Caco-2 (cell line): ENCODE measurements at regions not wholly inside any gene's neighbourhood (a gene's known extent, or its start where the extent isn't known, plus 50 kb on each side); places are given as distances from the start of the nearest gene placed in this dataset.

ENCODE experiments used
- BruUV-seq: library from RNA; stranded (reverse); fragments of 400-500 nt; replicated peaks from 2 replicates; lab custom pipeline; 2021; lab: Mats Ljungman, UMichigan
- CTCF ChIA-PET: fragments of 300-600 bp; sonication (Branson Sonifier 250); formaldehyde crosslinking; loops from one replicate; lab custom pipeline; 2022; ENCODE audit warnings: antibody characterized with exemption; lab: Charles Lee
- POLR2A ChIA-PET: fragments of 300-600 bp; sonication (Branson Sonifier 250); formaldehyde crosslinking; loops from one replicate; lab custom pipeline; 2022; ENCODE audit warnings: antibody characterized with exemption; lab: Charles Lee
- DNase-seq, 2 experiments: peaks; one replicate each; pipeline versions ENCODE4 v3.0.0 to v3.0.0-alpha.2; 2020 to 2022
- H3K27me3 ChIP-seq: replicated peaks from 2 replicates; pipeline ENCODE4 v1.6.0; 2011; ENCODE audit warnings: low read length; ENCODE audit not compliant: control insufficient read depth, insufficient read depth
- H3K36me3 ChIP-seq: 2 replicates; pipeline ENCODE4 v1.5.1; 2011; ENCODE audit warnings: low read length; ENCODE audit not compliant: control insufficient read depth, insufficient read depth
- H3K4me1 ChIP-seq: fragments of 250-450 bp; sonication (Bioruptor Pico); 2 replicates; pipeline ENCODE4 v1.5.1; 2020; ENCODE audit warnings: mild to moderate bottlenecking
- H3K4me3 ChIP-seq: 2 replicates; pipeline ENCODE4 v1.5.1; 2011; ENCODE audit warnings: low read depth, mild to moderate bottlenecking, control low read depth, low read length
- H3K9me3 ChIP-seq: fragments of 250-450 bp; sonication (Bioruptor Pico); 2 replicates; pipeline ENCODE4 v1.5.1; 2020; ENCODE audit warnings: mild to moderate bottlenecking, moderate library complexity
- H3K27ac Mint-ChIP-seq: one replicate; pipeline ENCODE4 v1.8.0; 2022; ENCODE audit warnings: mixed read lengths; ENCODE audit not compliant: unreplicated experiment
- H3K27me3 Mint-ChIP-seq: one replicate; pipeline ENCODE4 v1.8.0; 2022; ENCODE audit warnings: mixed read lengths; ENCODE audit not compliant: insufficient read depth, unreplicated experiment
- H3K36me3 Mint-ChIP-seq: one replicate; pipeline ENCODE4 v1.8.0; 2022; ENCODE audit warnings: mild to moderate bottlenecking, mixed read lengths; ENCODE audit not compliant: insufficient read depth, unreplicated experiment
- H3K4me1 Mint-ChIP-seq: one replicate; pipeline ENCODE4 v1.8.0; 2022; ENCODE audit warnings: low read depth, mixed read lengths; ENCODE audit not compliant: unreplicated experiment
- H3K4me3 Mint-ChIP-seq: one replicate; pipeline ENCODE4 v1.8.0; 2022; ENCODE audit warnings: mild to moderate bottlenecking, moderate library complexity, mixed read lengths; ENCODE audit not compliant: unreplicated experiment
- H3K9me3 Mint-ChIP-seq: one replicate; pipeline ENCODE4 v1.8.0; 2022; ENCODE audit warnings: mixed read lengths; ENCODE audit not compliant: unreplicated experiment
- intact Hi-C: fragments of 100-400 bp; cut with micrococcal nuclease; formaldehyde crosslinking; loops from one replicate; pipeline ENCODE4 v1.10.0; 2022; ENCODE audit not compliant: unreplicated experiment
- TF ChIP-seq, protein P1 (sequence below), 2 experiments: fragments of 200-600 bp in 1 of 2; IDR thresholded peaks; 1 replicate in 1 of 2; 2 replicates in 1 of 2; pipeline versions ENCODE4 v1.5.1 to v1.8.0; 2011 to 2022; ENCODE audit warnings: antibody characterized with exemption in 1 of 2, control low read depth in 1 of 2, inconsistent platforms in 1 of 2, low read depth in 1 of 2, low read length in 1 of 2, mild to moderate bottlenecking in 1 of 2, moderate library complexity in 1 of 2; ENCODE audit not compliant: insufficient read depth in 1 of 2, severe bottlenecking in 1 of 2, unreplicated experiment in 1 of 2

DNA sequence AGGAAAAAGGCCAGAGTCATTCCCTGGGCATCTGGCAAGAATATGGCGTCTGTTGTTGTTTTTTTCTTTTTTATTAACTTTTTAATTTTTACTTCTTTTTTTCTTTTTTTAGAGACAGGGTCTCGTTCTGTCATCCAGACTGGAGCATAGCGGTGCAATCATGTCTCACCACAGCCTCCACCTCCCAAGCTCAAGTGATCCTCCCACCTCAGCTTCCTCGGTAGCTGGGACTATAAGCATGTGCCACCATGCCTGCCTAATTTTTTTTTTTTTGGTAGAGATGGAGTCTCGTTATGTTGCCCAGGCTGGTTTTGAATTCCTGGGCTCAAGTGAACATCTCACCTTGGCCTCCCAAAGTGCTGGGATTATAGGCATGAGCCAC is 54.0 kb upstream of the PRDM11 start:
- H3K27me3 ChIP-seq: no peaks in the 10 kb centered on the region
- H3K9me3 ChIP-seq: no peaks in the 10 kb centered on the region
- Mint-ChIP-seq H3K4me1 (peaks cover 17% of the 10 kb centered on the region), H3K27me3 (peaks cover 8% of the 10 kb centered on the region), H3K27ac (no peak overlapping the region), H3K4me3 (no peak overlapping the region), H3K9me3 (no peaks in the 10 kb centered on the region), H3K36me3 (no peaks in the 10 kb centered on the region)
- H3K4me3 ChIP-seq: no peak overlapping the region
- intact Hi-C loops: no loop called here
- no peak for DNase-seq
- no peaks in the 10 kb centered on the region for H3K36me3 ChIP-seq
- CTCF ChIA-PET: no interaction called here
- H3K4me1 ChIP-seq: peaks cover 14% of the 10 kb centered on the region; the same call in 1 of the 2 replicates
- TF ChIP-seq, protein P1, sequence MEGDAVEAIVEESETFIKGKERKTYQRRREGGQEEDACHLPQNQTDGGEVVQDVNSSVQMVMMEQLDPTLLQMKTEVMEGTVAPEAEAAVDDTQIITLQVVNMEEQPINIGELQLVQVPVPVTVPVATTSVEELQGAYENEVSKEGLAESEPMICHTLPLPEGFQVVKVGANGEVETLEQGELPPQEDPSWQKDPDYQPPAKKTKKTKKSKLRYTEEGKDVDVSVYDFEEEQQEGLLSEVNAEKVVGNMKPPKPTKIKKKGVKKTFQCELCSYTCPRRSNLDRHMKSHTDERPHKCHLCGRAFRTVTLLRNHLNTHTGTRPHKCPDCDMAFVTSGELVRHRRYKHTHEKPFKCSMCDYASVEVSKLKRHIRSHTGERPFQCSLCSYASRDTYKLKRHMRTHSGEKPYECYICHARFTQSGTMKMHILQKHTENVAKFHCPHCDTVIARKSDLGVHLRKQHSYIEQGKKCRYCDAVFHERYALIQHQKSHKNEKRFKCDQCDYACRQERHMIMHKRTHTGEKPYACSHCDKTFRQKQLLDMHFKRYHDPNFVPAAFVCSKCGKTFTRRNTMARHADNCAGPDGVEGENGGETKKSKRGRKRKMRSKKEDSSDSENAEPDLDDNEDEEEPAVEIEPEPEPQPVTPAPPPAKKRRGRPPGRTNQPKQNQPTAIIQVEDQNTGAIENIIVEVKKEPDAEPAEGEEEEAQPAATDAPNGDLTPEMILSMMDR (IDR thresholded peaks at IDR 0.05; ENCODE audit: insufficient read depth in 1 of 2, low read depth in 1 of 2, low read length in 1 of 2, severe bottlenecking in 1 of 2, unreplicated experiment in 1 of 2): no peak
- POLR2A ChIA-PET: no interaction called here
- no TSS peak for BruUV-seq

DNA sequence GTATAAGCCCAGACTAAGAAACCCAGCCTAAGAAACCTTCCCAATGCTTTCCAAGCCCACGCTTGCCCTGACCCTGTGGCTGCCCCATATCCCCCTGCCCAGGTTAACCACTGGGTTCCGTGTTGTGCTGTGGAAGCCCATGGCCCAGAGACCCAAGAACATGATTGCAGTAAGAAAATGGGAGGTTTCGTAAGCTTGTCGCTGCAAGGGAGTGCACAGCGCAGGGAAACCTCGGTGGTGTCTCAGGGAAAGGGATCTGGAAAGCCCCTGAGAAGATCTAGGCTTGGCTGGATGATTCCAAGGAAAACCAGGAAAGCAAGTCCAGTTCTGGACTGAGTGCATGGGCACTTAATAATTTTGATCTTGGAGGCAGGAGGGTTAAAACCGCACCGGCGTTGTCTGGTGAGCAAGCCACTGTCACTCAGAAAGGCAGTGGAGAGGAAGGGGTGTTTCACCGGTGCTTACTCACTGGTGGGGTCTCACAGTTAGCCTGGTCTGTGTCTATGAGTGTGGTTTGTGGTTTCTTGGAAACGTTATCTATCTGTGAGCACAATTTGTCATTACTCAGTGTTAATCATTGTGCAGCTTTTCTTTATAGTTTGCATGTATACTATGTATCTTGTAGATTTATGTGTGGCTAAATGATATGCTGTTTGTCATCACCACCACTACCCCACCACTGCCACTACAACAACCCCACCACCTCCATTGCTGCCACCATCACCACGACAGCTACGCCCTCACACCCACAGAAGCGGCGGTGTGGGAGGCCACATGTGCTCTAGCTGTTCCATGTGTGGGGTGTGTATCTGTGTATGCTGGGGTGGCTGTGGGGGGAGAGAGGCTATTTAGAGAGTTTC is 53.3 kb upstream of the PRDM11 start:
- POLR2A ChIA-PET: no interaction called here
- TF ChIP-seq, protein P1 (IDR thresholded peaks at IDR 0.05; ENCODE audit: insufficient read depth in 1 of 2, low read depth in 1 of 2, low read length in 1 of 2, severe bottlenecking in 1 of 2, unreplicated experiment in 1 of 2): no peak
- no peaks in the 10 kb centered on the region for H3K9me3 ChIP-seq
- no peaks in the 10 kb centered on the region for H3K27me3 ChIP-seq
- intact Hi-C loops: no loop called here
- no peak overlapping the region for H3K4me3 Mint-ChIP-seq
- peaks cover 11% of the 10 kb centered on the region for H3K27me3 Mint-ChIP-seq
- BruUV-seq: no TSS peak
- H3K36me3 ChIP-seq: no peaks in the 10 kb centered on the region
- no peak overlapping the region for H3K4me3 ChIP-seq
- H3K27ac Mint-ChIP-seq: no peak overlapping the region
- H3K4me1 Mint-ChIP-seq: peaks cover 17% of the 10 kb centered on the region
- peaks cover 14% of the 10 kb centered on the region; the same call in 1 of the 2 replicates for H3K4me1 ChIP-seq
- no peak for DNase-seq
- CTCF ChIA-PET: interaction anchor here (0.9 kb wide), 1 partner anchor 157 kb away, joined by 4 read pairs; no protein-coding TSS in a partner anchor
- H3K36me3 Mint-ChIP-seq: no peaks in the 10 kb centered on the region
- no peaks in the 10 kb centered on the region for H3K9me3 Mint-ChIP-seq

DNA sequence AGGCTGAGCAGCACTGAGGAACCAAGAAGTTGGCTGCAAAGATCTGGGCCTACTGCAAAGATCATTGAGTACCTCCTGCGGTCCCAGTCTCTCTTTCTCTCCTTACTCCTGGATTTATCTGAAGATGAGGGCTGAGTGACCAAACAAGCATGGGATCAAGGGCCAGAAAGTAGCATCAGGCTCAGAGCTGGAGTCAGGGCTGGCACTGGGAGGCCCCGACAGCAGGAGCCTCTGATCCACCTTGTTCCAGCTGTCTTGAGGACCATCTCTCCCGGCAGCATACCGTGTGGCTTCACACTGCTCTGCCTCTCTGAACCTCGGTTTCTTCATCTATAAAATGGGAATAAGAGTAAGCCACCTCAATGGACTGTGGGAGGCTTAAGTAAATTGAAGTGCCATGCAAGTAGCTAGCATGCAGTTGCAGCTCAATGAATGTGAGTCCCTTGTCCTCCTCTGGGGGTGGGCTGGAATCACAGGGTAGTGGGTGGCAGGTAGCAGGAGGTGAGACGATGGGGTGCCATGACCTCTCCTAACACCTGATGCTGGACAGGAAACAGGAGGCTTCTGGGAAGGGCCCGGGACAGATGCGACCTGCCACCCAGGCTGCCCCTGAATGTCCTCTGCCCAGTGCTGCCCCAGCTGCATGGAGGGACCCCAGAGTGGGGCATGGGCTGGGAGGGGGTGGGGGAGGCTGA is 52.5 kb upstream of the PRDM11 start:
- peaks cover 16% of the 10 kb centered on the region for H3K27me3 Mint-ChIP-seq
- no peak for DNase-seq
- ChIA-PET POLR2A (no interaction called here), CTCF (no interaction called here)
- Histone ChIP-seq H3K36me3 (no peaks in the 10 kb centered on the region), H3K27me3 (no peaks in the 10 kb centered on the region), H3K9me3 (no peaks in the 10 kb centered on the region), H3K4me1 (peaks cover 14% of the 10 kb centered on the region; the same call in 1 of the 2 replicates), H3K4me3 (no peak overlapping the region)
- TF ChIP-seq, protein P1 (IDR thresholded peaks at IDR 0.05; ENCODE audit: insufficient read depth in 1 of 2, low read depth in 1 of 2, low read length in 1 of 2, severe bottlenecking in 1 of 2, unreplicated experiment in 1 of 2): no peak
- H3K27ac Mint-ChIP-seq: no peak overlapping the region
- no peak overlapping the region for H3K4me3 Mint-ChIP-seq
- H3K4me1 Mint-ChIP-seq: peaks cover 17% of the 10 kb centered on the region
- no peaks in the 10 kb centered on the region for H3K9me3 Mint-ChIP-seq
- no peaks in the 10 kb centered on the region for H3K36me3 Mint-ChIP-seq
- no TSS peak for BruUV-seq
- intact Hi-C loops: no loop called here
